NCI-H1105 treated with DMSO at 0.1 percent for 48 hours (cell line): ENCODE measurements at regions not wholly inside any gene's neighbourhood (a gene's known extent, or its start where the extent isn't known, plus 50 kb on each side); places are given as distances from the start of the nearest gene placed in this dataset.

Experiments used
- DNase-seq: peaks from one replicate; lab custom pipeline; 2025; lab: John Stamatoyannopoulos, UW

DNA sequence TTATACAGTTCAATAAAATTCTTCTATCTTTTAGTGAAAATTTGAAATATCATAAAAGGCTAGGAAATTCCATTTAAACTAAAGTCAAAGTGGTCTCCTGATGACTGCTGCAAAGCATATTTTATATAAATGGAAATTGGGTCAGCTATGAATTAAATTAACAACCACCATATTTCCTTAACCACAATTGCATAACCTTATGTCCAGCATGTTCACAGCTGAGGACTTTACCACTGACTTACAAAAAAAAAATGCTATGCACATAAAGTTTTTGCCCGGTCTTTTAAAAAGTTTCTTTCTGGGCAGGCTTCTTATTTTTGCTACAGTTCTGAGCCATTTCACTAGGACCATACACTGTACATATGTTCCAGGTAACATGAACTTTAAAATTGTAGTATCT lies 208.6 kb upstream of the RGMB start:
- DNase-seq = no peak

DNA sequence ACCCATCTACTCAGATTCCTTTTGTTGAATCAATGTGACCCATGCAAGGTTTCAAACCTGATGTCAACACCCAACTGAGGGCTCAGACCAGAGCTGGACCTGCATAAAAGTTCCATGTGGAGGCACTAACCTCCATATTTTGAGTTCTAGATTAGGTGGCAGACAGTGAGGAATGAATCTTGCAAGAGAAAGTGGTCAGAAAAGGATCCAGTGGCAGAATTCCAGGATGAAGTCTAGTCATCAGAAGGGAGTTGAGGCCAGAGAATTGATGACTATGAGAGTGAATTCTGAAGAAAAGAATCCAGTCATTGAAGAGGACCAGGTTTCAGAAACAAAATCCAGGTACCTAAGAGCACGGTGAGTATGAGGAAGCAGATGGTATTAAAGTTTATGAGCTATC lies 205.1 kb upstream of the RGMB start:
- DNase-seq = no peak

DNA sequence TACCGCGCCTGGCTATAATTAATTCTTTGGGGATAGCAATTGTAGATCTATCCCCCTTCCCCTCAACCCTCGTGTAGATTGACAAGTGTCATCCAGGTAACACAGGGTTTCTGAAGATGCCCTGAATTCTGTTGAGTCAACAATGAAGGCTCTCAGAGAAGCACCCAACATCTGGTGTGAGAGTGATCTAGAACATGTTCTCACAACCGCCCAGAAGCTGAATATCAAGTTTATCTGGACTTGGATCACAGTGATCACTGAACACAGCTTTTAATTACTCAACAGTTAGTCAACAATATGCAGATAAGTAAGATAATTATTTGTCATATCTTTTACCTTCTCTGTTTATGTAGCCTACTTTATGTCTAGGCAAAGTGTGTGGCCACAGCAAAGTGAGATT lies 204.2 kb upstream of the RGMB start:
- no peak for DNase-seq

DNA sequence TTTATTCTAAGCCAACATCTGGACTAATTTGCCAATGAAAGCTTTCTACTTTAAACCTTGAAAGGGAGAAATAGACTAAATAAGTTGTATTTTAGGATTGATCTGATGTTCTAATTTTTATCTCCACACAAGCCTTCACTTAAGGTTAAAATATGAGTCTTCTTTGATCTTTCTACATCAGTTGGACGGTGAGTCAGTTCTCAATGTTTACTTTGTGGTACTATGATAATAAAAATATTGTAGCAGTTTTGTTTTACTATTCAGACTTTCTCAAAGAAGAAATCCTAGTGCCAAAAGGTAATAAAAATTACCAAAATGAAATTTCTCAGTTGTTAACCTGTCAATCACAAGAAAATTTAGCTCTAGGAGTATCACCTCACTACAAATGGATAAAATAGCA lies 203.5 kb upstream of the RGMB start:
- DNase-seq = no peak

DNA sequence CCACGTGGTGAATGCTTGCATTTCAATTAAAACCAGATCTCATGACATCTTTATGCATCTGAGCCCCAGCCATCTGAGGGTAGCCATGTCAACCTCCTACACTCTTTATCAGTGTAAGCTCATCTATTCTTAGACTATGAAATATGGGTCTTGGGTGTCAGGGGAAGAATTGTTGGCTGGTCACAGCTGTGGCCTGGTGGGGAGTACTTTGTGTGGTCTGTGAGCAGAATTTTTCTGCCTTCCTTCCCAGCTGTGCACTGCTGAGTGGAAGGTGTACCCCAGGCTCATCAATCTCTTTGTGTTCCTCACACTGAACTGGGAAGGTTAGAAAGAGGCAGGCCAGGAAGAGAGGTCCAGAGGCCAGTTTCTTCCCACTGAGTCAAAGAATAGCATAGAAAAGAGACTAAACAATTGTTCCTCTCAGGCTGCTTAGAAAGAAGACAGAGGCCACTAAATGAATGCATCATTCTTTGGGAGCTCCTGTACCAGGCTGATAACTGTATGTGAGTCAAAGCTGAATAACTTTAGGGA lies 202.7 kb upstream of the RGMB start:
- DNase-seq = no peak

DNA sequence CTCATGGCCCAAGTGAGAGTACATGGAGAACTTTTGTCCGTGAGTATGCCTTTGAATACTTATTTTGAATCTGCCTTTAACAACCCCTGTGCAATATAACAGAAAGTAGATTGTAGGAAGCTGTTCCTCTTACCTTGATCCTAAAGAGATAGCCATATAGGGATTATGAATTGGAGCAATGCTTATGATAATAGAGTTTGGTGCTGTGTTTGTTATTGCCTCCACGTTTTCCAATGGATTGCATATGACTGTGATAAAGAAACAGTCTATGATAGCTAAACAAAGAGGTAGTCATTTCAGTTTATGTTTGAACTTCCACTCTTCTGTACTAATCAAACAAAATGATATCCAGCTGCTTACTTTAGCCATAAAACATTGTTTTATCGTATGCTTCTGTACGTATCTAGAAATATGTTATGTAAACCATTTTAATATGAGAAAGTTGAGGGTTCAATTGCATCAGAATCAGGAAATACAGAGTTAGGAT lies 199.6 kb upstream of the RGMB start:
- DNase-seq = no peak

DNA sequence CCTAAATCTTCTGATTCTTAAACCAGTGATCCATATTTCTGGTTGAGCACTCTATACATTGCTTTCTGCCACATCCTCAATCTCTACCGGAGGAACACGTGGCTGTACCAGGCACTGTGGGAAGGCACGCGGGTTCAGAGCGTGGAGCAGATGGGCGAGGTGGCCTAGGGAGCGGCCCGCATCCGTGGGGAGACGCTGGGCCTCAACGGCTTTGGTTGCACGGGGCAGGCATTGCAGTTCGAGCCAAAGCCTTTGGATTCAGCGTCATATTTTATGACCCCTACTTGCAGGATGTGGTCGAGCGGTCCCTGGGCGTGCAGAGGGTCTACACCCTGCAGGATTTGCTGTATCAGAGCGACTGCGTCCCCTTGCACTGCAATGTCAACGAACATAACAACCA lies 197.2 kb upstream of the RGMB start:
- no peak for DNase-seq

DNA sequence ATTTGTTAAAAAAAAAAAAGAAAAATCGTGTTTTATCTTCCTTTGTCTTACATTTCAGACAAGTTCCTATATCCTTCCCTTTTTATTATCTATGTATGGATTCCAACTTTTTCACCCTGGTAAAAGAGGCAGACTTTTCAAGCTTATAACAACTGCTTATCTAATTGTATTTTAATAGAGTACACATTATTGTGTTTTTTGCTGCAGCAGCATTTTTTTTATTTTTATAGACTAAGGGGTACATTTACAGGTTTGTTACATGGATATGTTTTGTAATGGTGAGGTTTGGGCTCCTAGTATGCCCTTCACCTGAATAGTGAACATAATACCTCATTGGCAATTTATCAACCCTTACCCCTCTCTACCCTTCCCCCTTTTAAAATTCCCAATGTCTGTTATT lies 195.0 kb upstream of the RGMB start:
- DNase-seq = no peak

DNA sequence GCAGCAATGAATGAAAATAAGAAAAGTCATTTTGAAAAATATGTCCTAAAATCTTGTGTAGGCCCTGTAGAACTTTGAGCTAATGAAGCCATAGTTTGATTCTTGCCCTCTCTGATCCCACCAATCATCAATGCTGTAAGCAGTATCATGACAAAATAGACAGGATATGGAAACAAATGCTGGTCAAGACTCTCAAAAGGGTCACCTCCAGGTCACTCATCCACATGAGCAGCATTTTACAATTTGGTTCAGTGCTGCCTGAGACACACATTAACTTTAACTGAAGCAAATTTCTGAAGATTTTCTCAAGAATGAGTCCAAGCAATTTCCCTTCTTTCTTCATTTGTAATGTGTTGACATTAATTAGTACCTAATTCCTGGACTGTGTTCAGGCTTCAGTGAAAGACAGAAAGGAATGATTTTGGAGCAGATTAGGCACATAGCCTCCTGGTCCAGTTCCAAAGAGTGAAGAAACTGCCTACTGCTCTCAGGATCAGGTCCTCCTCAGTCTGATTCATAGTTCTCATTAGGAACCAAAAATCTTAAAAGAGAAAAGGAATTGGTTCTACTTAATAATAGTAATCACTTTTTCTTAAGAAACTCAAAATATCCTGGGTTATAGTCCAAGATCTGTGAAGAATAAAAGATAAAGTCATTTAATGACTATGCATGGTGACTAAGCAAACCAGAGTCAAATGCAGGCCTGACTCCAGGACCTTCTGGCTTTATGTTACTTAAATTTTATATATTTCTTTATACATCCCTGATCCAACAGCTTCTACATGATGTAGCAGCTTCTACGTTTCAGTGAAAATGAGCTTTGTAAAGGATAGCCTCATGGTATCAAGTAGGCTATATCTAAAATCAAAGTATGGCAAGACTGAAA lies 192.1 kb upstream of the RGMB start:
- no peak for DNase-seq

DNA sequence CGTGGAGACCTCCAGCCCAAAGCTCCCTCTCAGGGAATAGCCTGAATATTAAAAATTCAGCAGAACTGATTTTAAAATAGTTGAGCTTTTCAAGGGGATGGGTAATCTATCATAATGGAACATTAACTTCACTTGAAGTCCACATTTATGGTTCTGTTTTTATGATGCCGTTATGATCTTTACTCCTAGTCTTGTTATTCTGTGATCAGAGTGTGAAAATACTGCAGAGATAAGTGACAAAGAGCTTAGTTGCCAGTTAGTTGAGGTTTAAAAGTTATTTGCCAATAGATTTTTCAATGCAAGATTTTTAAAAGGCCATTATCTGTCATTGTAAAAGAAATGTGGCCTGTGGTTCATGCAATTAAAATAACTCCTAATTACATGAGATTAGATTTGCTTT lies 189.9 kb upstream of the RGMB start:
- DNase-seq = no peak

DNA sequence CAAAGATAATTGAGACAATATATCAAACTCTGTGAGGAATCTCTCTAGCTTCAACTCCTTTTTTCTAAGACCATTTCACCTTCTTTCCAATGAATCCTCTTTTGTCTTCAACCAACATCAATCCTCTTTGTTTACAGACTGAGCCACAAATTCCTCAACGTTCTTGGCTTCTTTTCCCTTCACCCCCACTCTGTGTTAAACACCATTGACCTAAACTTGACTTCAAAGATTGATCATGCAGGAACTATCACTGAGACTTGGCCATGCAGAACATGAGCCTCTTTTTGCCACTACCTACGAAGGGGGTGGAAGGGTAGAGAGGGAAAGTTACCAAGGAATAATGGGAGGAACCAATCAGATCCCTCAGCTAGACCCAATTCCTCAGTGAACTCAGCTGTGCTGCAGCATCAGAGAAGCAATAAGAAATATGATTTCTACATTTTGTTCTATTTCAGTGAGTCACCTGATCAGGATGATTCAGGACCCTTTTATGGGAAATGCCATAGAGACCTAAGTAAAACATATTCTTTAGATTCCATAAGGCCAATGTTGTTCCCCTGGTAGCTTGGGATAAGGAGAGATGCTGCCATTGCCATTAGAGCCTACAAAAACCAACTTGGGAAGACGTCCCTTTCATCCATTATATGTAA lies 187.7 kb upstream of the RGMB start:
- no peak for DNase-seq

DNA sequence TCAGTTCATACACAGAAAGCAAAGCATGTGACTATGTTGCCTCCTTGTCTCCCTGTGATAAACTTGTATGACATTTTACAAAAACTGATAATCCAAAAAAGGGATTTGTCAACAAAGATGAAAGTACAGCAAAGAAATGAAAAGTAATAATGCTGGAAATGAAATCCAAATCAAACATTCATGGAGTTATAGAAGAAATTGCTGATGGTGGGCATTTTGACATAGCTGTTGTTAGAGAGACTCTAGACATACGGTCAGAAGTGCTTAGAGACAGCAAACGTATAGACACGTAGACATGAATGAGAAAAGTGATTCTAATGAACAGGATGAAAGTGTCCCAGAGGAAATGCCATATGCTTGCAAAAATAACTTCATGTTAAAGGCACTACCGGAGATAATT lies 186.9 kb upstream of the RGMB start:
- no peak for DNase-seq

DNA sequence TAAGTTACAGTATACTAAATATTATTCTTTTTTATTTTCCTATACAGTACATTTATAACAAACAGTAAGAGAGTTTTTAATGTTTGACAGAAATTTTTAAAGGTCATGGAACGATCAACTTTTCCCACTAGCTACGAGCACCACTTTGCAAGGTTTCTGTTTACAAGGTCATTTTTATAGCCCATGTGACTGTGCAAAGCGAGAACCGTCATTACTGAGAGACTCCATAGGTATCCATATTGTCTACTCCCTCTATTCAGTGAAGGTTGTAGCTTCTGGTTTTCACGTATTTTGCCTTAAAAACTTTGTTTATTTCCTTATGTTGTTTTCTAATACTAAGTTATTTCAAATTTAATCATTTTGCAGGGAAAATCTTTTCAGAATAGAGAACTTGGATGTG lies 186.3 kb upstream of the RGMB start:
- no peak for DNase-seq

DNA sequence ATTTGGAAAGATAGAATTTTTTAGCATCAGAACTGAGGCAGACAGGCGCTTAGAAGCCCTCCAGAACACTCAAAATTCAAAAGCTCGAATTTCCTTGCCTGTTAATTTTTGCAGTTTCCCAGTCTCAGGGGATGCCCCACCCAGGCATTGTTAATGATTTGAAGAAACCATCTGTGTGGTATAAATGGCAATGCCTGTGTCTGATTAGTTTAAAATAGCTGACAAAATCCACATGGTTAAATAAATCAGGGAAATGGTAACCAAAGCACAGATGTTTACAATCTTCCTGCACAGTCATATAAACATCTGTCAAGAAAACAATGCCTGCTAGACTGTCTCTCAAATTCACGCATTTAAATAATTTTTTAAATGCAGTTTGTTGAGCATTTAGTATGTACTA lies 185.2 kb upstream of the RGMB start:
- no peak for DNase-seq

DNA sequence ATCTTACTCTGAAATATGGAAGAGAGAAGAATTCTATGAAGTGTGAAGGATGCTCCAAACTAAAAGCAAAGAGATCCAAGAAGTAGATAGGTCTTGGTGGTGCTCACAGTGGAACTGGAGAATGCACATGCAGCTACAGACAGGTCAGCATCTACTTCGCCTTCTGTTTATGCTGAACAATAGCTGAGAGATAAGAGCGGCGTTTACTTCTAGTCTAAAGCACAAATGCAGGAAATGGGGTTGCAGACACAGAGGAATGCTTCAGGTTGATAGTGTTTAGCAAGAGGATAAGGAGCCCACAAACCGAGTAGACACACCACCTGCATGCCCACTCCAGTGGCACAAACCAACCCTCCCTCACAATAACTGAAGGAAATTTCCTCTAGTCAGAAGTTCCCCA lies 180.0 kb upstream of the RGMB start:
- no peak for DNase-seq

DNA sequence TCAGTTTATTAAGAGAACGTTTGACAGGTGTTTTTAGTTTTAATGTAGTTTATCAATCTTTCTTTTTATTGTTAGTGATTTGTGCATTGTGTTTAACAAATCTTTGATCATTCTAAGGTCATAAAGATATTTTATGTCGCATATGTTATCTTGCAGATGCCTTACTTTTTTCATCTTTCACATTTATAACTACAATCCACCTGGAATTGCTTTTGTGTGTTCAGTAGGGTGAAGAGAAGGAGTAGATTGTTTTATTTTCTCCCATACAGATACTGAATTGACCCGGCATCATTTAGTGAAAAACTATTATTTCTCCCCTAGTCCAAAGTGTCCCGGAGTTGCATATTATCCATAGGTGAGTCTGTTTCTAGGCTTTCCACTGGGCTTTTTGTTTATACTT lies 179.4 kb upstream of the RGMB start:
- DNase-seq = no peak

DNA sequence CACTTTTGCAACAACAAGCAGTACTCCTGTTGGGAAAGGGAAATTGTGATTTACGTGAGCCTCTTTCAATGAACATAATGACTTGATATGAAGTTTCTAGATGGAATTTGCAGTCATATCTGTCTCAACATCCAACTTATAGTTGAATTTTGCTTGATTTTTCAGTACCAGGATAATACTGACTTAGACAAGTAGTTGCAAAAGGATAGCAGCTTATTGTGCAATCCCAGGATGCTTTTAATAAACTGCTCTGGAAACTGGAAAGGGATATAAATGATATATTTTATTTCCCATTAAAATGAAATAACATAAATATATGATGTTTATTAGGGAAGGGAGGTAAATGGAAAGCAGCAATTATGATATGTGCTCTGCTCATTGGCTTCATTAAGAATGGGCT lies 174.4 kb upstream of the RGMB start:
- DNase-seq = no peak

DNA sequence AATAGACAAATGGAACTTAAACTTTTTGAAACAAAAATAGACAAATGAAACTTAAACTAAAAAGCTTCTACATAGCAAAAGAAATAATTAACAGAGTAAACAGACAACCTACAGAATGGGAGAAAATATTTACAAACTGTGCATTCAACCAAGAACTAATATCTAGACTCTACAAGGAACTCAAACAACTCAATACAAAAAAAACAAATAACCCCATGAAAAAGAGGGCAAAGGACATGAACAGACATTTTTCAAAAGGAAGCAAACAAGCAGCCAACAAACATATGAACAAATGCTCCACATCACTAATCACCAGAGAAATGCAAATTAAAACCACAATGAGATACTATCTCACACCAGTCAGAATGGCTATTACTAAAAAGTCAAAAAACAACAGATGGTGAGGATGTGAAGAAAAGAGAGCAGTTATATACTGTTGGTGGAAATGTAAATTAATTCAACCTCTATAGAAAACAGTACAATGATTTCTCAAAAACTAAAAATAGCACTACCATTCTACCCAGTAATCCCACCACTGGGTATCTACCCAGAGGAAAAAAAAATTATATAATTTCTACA lies 170.8 kb upstream of the RGMB start:
- DNase-seq = no peak

DNA sequence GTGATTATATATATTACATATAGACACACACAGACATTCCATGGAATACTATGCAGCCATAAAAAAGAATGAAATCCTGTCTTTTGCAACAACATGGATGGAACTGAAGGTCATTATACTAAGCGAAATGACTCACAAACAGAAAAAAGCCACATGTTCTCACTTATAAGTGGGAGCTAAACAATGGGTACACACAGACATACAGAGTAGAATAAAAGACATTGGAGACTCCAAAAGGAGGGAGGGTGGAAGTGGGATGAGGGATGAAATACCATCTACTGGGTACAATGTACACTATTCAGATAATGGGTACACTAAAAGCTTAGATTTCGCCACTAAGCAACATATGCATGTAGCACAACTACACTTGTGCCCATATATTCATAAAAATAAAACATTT lies 170.0 kb upstream of the RGMB start:
- DNase-seq = no peak

DNA sequence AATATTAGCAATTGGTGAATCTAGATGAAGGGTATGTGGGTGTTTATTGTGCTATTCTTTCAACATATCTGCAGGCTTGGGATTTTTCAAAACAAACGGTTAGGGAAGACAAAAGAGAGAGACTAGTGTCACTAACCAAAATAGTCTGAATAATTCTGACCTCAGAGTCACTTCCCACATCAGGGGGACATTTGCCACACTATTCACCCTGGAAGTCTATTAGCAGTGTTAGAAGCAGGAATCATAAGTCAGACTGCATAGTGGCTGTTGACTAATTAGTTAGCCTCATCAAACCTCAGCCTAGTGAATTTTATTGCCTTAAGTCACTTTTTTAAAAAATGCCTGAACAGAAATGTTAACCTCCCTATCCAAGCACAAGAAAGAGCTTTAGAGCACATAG lies 169.2 kb upstream of the RGMB start:
- DNase-seq = no peak

DNA sequence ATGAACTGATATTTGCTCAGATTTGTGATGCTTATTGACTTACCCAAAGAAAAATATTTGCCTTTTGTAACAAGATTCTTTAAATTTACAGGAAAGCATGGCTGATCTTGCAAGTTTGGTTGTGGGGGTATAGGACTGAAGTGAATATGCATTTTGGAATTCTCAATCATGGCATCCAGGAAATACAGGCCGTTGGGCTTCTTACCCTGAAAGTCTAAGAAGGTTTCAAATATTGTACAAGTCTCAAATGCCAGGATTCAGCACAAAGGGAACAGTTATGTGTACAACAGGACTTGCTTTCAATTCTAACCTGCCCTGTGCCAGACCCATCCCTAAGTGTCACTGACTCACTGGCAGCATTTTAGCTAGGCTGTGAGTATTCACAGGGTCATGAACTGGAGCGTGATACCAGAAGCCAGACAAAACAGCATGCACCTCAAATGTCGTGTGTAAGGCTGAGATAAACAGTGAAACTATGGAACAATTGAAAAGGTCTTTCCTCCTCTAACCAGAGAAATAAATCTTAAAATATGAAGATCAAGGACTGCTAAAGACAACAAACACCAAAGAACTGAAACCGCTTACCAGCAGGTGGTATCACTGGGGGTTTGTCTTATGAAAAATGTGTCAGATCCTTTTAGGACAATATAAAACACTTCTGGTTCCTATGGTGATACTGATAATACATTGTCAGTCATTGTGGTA lies 168.6 kb upstream of the RGMB start:
- no peak for DNase-seq

DNA sequence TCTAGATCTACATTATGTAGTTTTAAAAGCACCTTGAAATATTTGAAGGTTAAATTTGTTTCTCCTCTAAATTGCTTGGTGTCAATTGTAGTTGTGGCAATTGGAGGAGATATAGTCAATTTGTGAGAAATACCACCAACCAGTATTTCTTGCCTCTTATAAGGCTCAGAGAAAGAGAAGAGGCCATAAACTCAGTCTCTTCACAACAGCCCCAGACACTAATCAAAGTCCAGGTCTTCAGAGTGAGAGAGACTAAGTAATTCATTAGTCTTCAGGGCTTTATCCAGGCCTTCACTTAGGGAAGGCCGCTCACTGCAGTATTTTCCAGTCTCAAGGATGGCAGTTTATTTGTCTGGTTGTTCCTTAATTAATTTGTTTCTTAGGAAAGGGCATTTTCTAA lies 168.0 kb upstream of the RGMB start:
- DNase-seq = no peak
